HCT116 (cell line): ENCODE measurements at regions not wholly inside any gene's neighbourhood (a gene's known extent, or its start where the extent isn't known, plus 50 kb on each side); places are given as distances from the start of the nearest gene placed in this dataset.

ENCODE experiments used
- ATAC-seq: fragments of 200-7000 bp; cut with Tn5 transposase; 2 replicates; pipeline ENCODE4 v1.9.1; 2020; ENCODE audit warnings: mild to moderate bottlenecking, moderate library complexity
- BruUV-seq: library from RNA; stranded (reverse); fragments of 400-500 nt; replicated peaks from 2 replicates; lab custom pipeline; 2021; lab: Mats Ljungman, UMichigan
- CTCF ChIA-PET: fragments of 300-600 bp; sonication (Branson Sonifier 250); formaldehyde crosslinking; loops from one replicate; lab custom pipeline; 2021; ENCODE audit warnings: antibody characterized with exemption; lab: Charles Lee
- POLR2A ChIA-PET: fragments of 300-600, 350-600 bp; sonication (Branson Sonifier 250); formaldehyde crosslinking; loops from one replicate; lab custom pipeline; 2021; ENCODE audit warnings: antibody characterized with exemption; lab: Charles Lee
- RAD21 ChIA-PET, 2 experiments: fragments of 300-600 bp; sonication (Branson Sonifier 250); formaldehyde crosslinking; loops; one replicate each; lab custom pipeline; 2023; ENCODE audit warnings: low total read pairs in 2 of 2; ENCODE audit not compliant: uncharacterized antibody in 2 of 2, unreplicated experiment in 2 of 2, low non-redundant PET in 1 of 2; lab: Charles Lee
- DNase-seq: peaks from one replicate; pipeline ENCODE4 v3.0.0-alpha.2; 2010; ENCODE audit warnings: low read depth, low spot score
- H2AFZ ChIP-seq: fragments of 200-600 bp; shearing (Covaris generic), sonication (generic); 2 replicates; pipeline ENCODE4 v1.6.1; 2017; ENCODE audit warnings: low read depth, mixed run types, mixed read lengths, antibody characterized with exemption, low read length; ENCODE audit not compliant: poor library complexity, severe bottlenecking
- H3K27ac ChIP-seq: 2 replicates; pipeline ENCODE4 v1.5.1; 2012; ENCODE audit warnings: low read depth, low read length
- H3K27me3 ChIP-seq: fragments of 200-600 bp; sonication (generic); 2 replicates; pipeline ENCODE4 v1.6.1; 2016; ENCODE audit warnings: mixed run types, low read length, mixed read lengths; ENCODE audit not compliant: insufficient read depth
- H3K36me3 ChIP-seq, 2 experiments: fragments of 200-500 bp in 1 of 2; fragments of 200-600 bp in 1 of 2; sonication (Bioruptor generic) in 1 of 2; sonication (generic) in 1 of 2; 2 replicates each; pipeline versions ENCODE4 v1.5.1 to v1.6.1; 2014 to 2016; ENCODE audit warnings: low read length in 2 of 2, inconsistent platforms in 1 of 2, mixed read lengths in 1 of 2, mixed run types in 1 of 2; ENCODE audit not compliant: insufficient read depth in 2 of 2, control insufficient read depth in 1 of 2
- H3K4me1 ChIP-seq, 2 experiments: fragments of 200-600 bp in 1 of 2; sonication (generic) in 1 of 2; 2 replicates each; pipeline versions ENCODE4 v1.5.1 to v1.6.1; 2012 to 2017; ENCODE audit warnings: low read length in 2 of 2, inconsistent platforms in 1 of 2, mild to moderate bottlenecking in 1 of 2, mixed read lengths in 1 of 2, mixed run types in 1 of 2, moderate library complexity in 1 of 2; ENCODE audit not compliant: insufficient read depth in 2 of 2, control insufficient read depth in 1 of 2
- H3K4me2 ChIP-seq: fragments of 200-600 bp; sonication (generic); 2 replicates; pipeline ENCODE4 v1.6.1; 2017; ENCODE audit warnings: mixed run types, low read length, mixed read lengths
- H3K4me3 ChIP-seq, 2 experiments: fragments of 200-600 bp in 1 of 2; sonication (generic) in 1 of 2; replicated peaks in 1 of 2; 2 replicates each; pipeline ENCODE4 v1.5.1; 2011 to 2016; ENCODE audit warnings: low read length in 2 of 2, control low read depth in 1 of 2, low read depth in 1 of 2, mild to moderate bottlenecking in 1 of 2, mixed read lengths in 1 of 2, mixed run types in 1 of 2
- H3K79me2 ChIP-seq: fragments of 200-600 bp; sonication (generic); 2 replicates; pipeline ENCODE4 v1.6.1; 2017; ENCODE audit warnings: mild to moderate bottlenecking, mixed run types, low read length, moderate library complexity, mixed read lengths; ENCODE audit not compliant: insufficient read depth
- H3K9ac ChIP-seq: fragments of 200-600 bp; sonication (generic); 2 replicates; pipeline ENCODE4 v1.6.1; 2016; ENCODE audit warnings: low read length, mixed read lengths
- H3K9me2 ChIP-seq: fragments of 200-600 bp; sonication (generic), shearing (Covaris generic); 2 replicates; pipeline ENCODE4 v1.6.1; 2017; ENCODE audit warnings: mixed run types, mild to moderate bottlenecking, moderate library complexity; ENCODE audit not compliant: insufficient read depth
- H3K9me3 ChIP-seq, 2 experiments: fragments of 200-500 bp in 1 of 2; fragments of 200-600 bp in 1 of 2; sonication (Bioruptor generic) in 1 of 2; sonication (generic) in 1 of 2; 2 replicates each; pipeline ENCODE4 v1.6.1; 2014 to 2017; ENCODE audit warnings: low read length in 2 of 2, mixed read lengths in 2 of 2, inconsistent platforms in 1 of 2, low read depth in 1 of 2, mild to moderate bottlenecking in 1 of 2, mixed run types in 1 of 2, moderate library complexity in 1 of 2; ENCODE audit not compliant: control insufficient read depth in 1 of 2, insufficient read depth in 1 of 2
- H4K20me1 ChIP-seq: fragments of 200-600 bp; sonication (generic), shearing (Covaris generic); 2 replicates; pipeline ENCODE4 v1.6.1; 2017; ENCODE audit warnings: mixed run types, mild to moderate bottlenecking, moderate library complexity; ENCODE audit not compliant: insufficient read depth
- CBX3 ChIP-seq: IDR thresholded peaks from 2 replicates; pipeline ENCODE4 v1.6.1; 2012; ENCODE audit warnings: low read depth
- CEBPB ChIP-seq: IDR thresholded peaks from 2 replicates; pipeline ENCODE4 v1.6.1; 2012; ENCODE audit warnings: low read depth
- EGR1 ChIP-seq: IDR thresholded peaks from 2 replicates; pipeline ENCODE4 v1.6.1; 2012; ENCODE audit warnings: low read depth
- ELF1 ChIP-seq: IDR thresholded peaks from 2 replicates; pipeline ENCODE4 v1.6.1; 2012; ENCODE audit warnings: low read depth, borderline replicate concordance
- FOSL1 ChIP-seq: IDR thresholded peaks from 2 replicates; pipeline ENCODE4 v1.6.1; 2012; ENCODE audit warnings: low read depth
- JUND ChIP-seq: IDR thresholded peaks from 2 replicates; pipeline ENCODE4 v1.6.1; 2012
- RAD21 ChIP-seq: IDR thresholded peaks from 2 replicates; pipeline ENCODE4 v1.6.1; 2012; ENCODE audit warnings: low read depth, mild to moderate bottlenecking
- SIN3A ChIP-seq: IDR thresholded peaks from 2 replicates; pipeline ENCODE4 v1.6.1; 2012; ENCODE audit warnings: low read depth
- YY1 ChIP-seq: IDR thresholded peaks from 2 replicates; pipeline ENCODE4 v1.6.1; 2011; ENCODE audit warnings: low read length, low read depth, moderate library complexity, mild to moderate bottlenecking; ENCODE audit not compliant: insufficient replicate concordance; ENCODE audit errors: extremely low read depth
- ZNF274 ChIP-seq: fragments of 200-500 bp; sonication (Bioruptor generic); IDR thresholded peaks from 2 replicates; pipeline ENCODE4 v1.6.1; 2014; ENCODE audit warnings: mild to moderate bottlenecking, low read depth, low read length, inconsistent platforms
- intact Hi-C: fragments of 100-400 bp; cut with micrococcal nuclease; formaldehyde crosslinking; loops from 2 replicates; pipeline ENCODE4 v1.10.0; 2022
- TF ChIP-seq, protein P1 (sequence below), 3 experiments: fragments of 200-600 bp in 1 of 3; sonication (generic) in 1 of 3; IDR thresholded peaks in 2 of 3; conservative IDR thresholded peaks in 1 of 3; 2 replicates each; pipeline ENCODE4 v1.5.1; 2012 to 2017; ENCODE audit warnings: low read depth in 2 of 3, low read length in 2 of 3, antibody characterized with exemption in 1 of 3, borderline replicate concordance in 1 of 3, control low read depth in 1 of 3, mild to moderate bottlenecking in 1 of 3, mixed read lengths in 1 of 3, mixed run types in 1 of 3, moderate library complexity in 1 of 3; ENCODE audit not compliant: insufficient read depth in 1 of 3
- TF ChIP-seq, protein P2 (sequence below): IDR thresholded peaks from 2 replicates; pipeline ENCODE4 v1.6.1; 2012
- TF ChIP-seq, protein P3 (sequence below): IDR thresholded peaks from 2 replicates; pipeline ENCODE4 v1.6.1; 2011; ENCODE audit warnings: mild to moderate bottlenecking, low read length, moderate library complexity; ENCODE audit not compliant: insufficient replicate concordance; ENCODE audit errors: extremely low read depth
- TF ChIP-seq, protein P4 (sequence below): IDR thresholded peaks from 2 replicates; pipeline ENCODE4 v1.6.1; 2012

- ChIA-PET POLR2A (no interaction called here), RAD21 (no interaction called here), CTCF (no interaction called here)
- TF ChIP-seq RAD21 (no peak), ZNF274 (no peak), JUND (no peak), CBX3 (no peak), EGR1 (no peak), CEBPB (no peak), FOSL1 (no peak), ELF1 (no peak), YY1 (no peak), SIN3A (no peak)
- TF ChIP-seq, protein P1, sequence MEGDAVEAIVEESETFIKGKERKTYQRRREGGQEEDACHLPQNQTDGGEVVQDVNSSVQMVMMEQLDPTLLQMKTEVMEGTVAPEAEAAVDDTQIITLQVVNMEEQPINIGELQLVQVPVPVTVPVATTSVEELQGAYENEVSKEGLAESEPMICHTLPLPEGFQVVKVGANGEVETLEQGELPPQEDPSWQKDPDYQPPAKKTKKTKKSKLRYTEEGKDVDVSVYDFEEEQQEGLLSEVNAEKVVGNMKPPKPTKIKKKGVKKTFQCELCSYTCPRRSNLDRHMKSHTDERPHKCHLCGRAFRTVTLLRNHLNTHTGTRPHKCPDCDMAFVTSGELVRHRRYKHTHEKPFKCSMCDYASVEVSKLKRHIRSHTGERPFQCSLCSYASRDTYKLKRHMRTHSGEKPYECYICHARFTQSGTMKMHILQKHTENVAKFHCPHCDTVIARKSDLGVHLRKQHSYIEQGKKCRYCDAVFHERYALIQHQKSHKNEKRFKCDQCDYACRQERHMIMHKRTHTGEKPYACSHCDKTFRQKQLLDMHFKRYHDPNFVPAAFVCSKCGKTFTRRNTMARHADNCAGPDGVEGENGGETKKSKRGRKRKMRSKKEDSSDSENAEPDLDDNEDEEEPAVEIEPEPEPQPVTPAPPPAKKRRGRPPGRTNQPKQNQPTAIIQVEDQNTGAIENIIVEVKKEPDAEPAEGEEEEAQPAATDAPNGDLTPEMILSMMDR (IDR thresholded peaks at IDR 0.05 in 2 of 3, conservative IDR thresholded peaks at IDR 0.05 in 1 of 3; ENCODE audit: borderline replicate concordance in 1 of 3, insufficient read depth in 1 of 3, low read depth in 2 of 3, low read length in 2 of 3) = no peak
- TF ChIP-seq, protein P2, sequence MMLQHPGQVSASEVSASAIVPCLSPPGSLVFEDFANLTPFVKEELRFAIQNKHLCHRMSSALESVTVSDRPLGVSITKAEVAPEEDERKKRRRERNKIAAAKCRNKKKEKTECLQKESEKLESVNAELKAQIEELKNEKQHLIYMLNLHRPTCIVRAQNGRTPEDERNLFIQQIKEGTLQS = no peak
- TF ChIP-seq, protein P3, sequence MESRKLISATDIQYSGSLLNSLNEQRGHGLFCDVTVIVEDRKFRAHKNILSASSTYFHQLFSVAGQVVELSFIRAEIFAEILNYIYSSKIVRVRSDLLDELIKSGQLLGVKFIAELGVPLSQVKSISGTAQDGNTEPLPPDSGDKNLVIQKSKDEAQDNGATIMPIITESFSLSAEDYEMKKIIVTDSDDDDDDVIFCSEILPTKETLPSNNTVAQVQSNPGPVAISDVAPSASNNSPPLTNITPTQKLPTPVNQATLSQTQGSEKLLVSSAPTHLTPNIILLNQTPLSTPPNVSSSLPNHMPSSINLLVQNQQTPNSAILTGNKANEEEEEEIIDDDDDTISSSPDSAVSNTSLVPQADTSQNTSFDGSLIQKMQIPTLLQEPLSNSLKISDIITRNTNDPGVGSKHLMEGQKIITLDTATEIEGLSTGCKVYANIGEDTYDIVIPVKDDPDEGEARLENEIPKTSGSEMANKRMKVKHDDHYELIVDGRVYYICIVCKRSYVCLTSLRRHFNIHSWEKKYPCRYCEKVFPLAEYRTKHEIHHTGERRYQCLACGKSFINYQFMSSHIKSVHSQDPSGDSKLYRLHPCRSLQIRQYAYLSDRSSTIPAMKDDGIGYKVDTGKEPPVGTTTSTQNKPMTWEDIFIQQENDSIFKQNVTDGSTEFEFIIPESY = no peak
- TF ChIP-seq, protein P4, sequence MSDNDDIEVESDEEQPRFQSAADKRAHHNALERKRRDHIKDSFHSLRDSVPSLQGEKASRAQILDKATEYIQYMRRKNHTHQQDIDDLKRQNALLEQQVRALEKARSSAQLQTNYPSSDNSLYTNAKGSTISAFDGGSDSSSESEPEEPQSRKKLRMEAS = no peak
- no TSS peak for BruUV-seq
- H3K9me2 ChIP-seq = no peaks in the 10 kb centered on the region
- no peak overlapping the region for H3K4me2 ChIP-seq
- no peaks in the 10 kb centered on the region for H3K27me3 ChIP-seq
- no peak overlapping the region for H3K4me3 ChIP-seq
- no peak overlapping the region for H2AFZ ChIP-seq
- no peak for ATAC-seq
- H3K9ac ChIP-seq = no peak overlapping the region
- H3K36me3 ChIP-seq = no peaks in the 10 kb centered on the region
- no peaks in the 10 kb centered on the region for H4K20me1 ChIP-seq
- H3K27ac ChIP-seq = no peak overlapping the region
- intact Hi-C loops = no loop called here
- peaks cover 4 to 11% of the 10 kb centered on the region in 2 experiments; a peak in 2 of 4 replicates for H3K9me3 ChIP-seq
- H3K79me2 ChIP-seq = no peaks in the 10 kb centered on the region
- no peaks in the 10 kb centered on the region for H3K4me1 ChIP-seq
- DNase-seq = no peak
These were observed 1096.6 kb downstream of the FLRT2 start for GRCh38 chr14:86626530-86626929.
